Retinal pigment epithelial cell (primary cell): ENCODE measurements at regions not wholly inside any gene's neighbourhood (a gene's known extent, or its start where the extent isn't known, plus 50 kb on each side); places are given as distances from the start of the nearest gene placed in this dataset.

Experiments
- DNase-seq: peaks from one replicate; pipeline ENCODE4 v3.0.0-alpha.2; 2010; ENCODE audit warnings: low read depth
- H3K4me3 ChIP-seq: 2 replicates; pipeline ENCODE4 v1.5.1; 2011; ENCODE audit warnings: mild to moderate bottlenecking, low read length, control low read depth, moderate library complexity
- TF ChIP-seq, protein P1 (sequence below): conservative IDR thresholded peaks from 2 replicates; pipeline ENCODE4 v1.5.1; 2011; ENCODE audit warnings: low read depth, low read length, control low read depth, inconsistent platforms

GRCh38 chr5:29069104-29069402 lies 2030.7 kb upstream of the CDH9 start:
- H3K4me3 ChIP-seq: no peak overlapping the region
- DNase-seq: no peak
- TF ChIP-seq, protein P1, sequence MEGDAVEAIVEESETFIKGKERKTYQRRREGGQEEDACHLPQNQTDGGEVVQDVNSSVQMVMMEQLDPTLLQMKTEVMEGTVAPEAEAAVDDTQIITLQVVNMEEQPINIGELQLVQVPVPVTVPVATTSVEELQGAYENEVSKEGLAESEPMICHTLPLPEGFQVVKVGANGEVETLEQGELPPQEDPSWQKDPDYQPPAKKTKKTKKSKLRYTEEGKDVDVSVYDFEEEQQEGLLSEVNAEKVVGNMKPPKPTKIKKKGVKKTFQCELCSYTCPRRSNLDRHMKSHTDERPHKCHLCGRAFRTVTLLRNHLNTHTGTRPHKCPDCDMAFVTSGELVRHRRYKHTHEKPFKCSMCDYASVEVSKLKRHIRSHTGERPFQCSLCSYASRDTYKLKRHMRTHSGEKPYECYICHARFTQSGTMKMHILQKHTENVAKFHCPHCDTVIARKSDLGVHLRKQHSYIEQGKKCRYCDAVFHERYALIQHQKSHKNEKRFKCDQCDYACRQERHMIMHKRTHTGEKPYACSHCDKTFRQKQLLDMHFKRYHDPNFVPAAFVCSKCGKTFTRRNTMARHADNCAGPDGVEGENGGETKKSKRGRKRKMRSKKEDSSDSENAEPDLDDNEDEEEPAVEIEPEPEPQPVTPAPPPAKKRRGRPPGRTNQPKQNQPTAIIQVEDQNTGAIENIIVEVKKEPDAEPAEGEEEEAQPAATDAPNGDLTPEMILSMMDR: no peak

- DNase-seq: no peak
- no peak overlapping the region for H3K4me3 ChIP-seq
- TF ChIP-seq, protein P1: no peak
Measured at GRCh38 chr5:29061381-29061780, 2023.0 kb upstream of the CDH9 start.

- TF ChIP-seq, protein P1: no peak
- H3K4me3 ChIP-seq: no peak overlapping the region
- no peak for DNase-seq
Measured at GRCh38 chr5:29054694-29055093, 2016.3 kb upstream of the CDH9 start.

DNA sequence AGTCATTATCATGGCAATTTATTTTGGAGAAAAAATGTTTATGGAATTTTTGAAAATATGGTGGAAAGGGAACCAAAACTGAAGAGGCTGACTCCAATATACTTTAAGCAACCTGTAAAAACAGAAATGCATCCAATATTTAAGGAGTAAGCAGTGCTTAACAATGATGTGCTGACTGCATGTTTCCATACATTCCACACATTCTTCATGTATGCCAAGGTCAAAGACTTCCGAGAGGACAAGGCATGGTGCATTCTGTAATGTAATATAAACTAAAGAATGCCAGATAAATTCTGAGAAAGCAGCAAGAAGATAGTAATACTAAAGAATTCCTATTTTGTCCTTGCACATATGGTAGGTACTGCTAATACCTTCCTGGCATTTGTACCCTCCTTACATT lies 2015.9 kb upstream of the CDH9 start:
- DNase-seq: peak; percentile 34
- TF ChIP-seq, protein P1: no peak
- no peak overlapping the region for H3K4me3 ChIP-seq

GRCh38 chr5:29051509-29051908 lies 2013.1 kb upstream of the CDH9 start:
- TF ChIP-seq, protein P1: no peak
- DNase-seq: no peak
- H3K4me3 ChIP-seq: no peak overlapping the region

GRCh38 chr5:29042152-29042551 lies 2003.8 kb upstream of the CDH9 start:
- DNase-seq: no peak
- TF ChIP-seq, protein P1: no peak
- H3K4me3 ChIP-seq: no peak overlapping the region

GRCh38 chr5:29040404-29040803 lies 2002.0 kb upstream of the CDH9 start:
- no peak for DNase-seq
- no peak overlapping the region for H3K4me3 ChIP-seq
- TF ChIP-seq, protein P1: no peak
